IgD-negative memory B cell (primary cell): ENCODE measurements at regions not wholly inside any gene's neighbourhood (a gene's known extent, or its start where the extent isn't known, plus 50 kb on each side); places are given as distances from the start of the nearest gene placed in this dataset.
A peak's percentile ranks its signal among the peaks of the same experiment; 100 is the strongest.

Source experiments
- H3K27ac Mint-ChIP-seq, 3 donors: one replicate each; pipeline ENCODE4 v1.8.0; 2020 to 2022; ENCODE audit warnings: mild to moderate bottlenecking in 3 of 3, mixed read lengths in 3 of 3, moderate library complexity in 1 of 3
- H3K27me3 Mint-ChIP-seq: one replicate; pipeline ENCODE4 v1.8.0; 2021; ENCODE audit warnings: mixed read lengths
- H3K36me3 Mint-ChIP-seq: one replicate; pipeline ENCODE4 v1.8.0; 2020; ENCODE audit warnings: mild to moderate bottlenecking, mixed read lengths
- H3K4me1 Mint-ChIP-seq, 3 donors: one replicate each; pipeline ENCODE4 v1.8.0; 2020 to 2022; ENCODE audit warnings: mixed read lengths in 3 of 3, mild to moderate bottlenecking in 1 of 3
- H3K4me3 Mint-ChIP-seq, 4 donors: one replicate each; pipeline ENCODE4 v1.8.0; 2020 to 2022; ENCODE audit warnings: mild to moderate bottlenecking in 4 of 4, mixed read lengths in 4 of 4, moderate library complexity in 3 of 4
- H3K9me3 Mint-ChIP-seq, 3 donors: one replicate each; pipeline ENCODE4 v1.8.0; 2020 to 2021; ENCODE audit warnings: mixed read lengths in 3 of 3, mild to moderate bottlenecking in 1 of 3

GRCh38 chr9:89666950-89667349 lies 62.1 kb downstream of the GADD45G start:
- no peaks in the 10 kb centered on the region for H3K36me3 Mint-ChIP-seq
- H3K4me3 Mint-ChIP-seq: no peak overlapping the region
- peak overlapping the region in 1 of 3 donors; percentile 45 for H3K27ac Mint-ChIP-seq
- peaks cover 13% of the 10 kb centered on the region for H3K27me3 Mint-ChIP-seq
- no peaks in the 10 kb centered on the region for H3K4me1 Mint-ChIP-seq
- H3K9me3 Mint-ChIP-seq: peaks cover 0 to 1% (median 0%) of the 10 kb centered on the region in 3 donors

- H3K4me3 Mint-ChIP-seq: no peak overlapping the region
- H3K4me1 Mint-ChIP-seq: no peaks in the 10 kb centered on the region
- H3K9me3 Mint-ChIP-seq: peaks cover 0 to 1% (median 0%) of the 10 kb centered on the region in 3 donors
- H3K36me3 Mint-ChIP-seq: no peaks in the 10 kb centered on the region
- no peak overlapping the region for H3K27ac Mint-ChIP-seq
- peaks cover 10% of the 10 kb centered on the region for H3K27me3 Mint-ChIP-seq
Observed at GRCh38 chr9:89667726-89668125, 62.9 kb downstream of the GADD45G start.

GRCh38 chr9:89668216-89668865 lies 63.5 kb downstream of the GADD45G start:
- no peaks in the 10 kb centered on the region for H3K36me3 Mint-ChIP-seq
- peaks cover 7% of the 10 kb centered on the region for H3K27me3 Mint-ChIP-seq
- no peaks in the 10 kb centered on the region for H3K4me1 Mint-ChIP-seq
- H3K9me3 Mint-ChIP-seq: peaks cover 0 to 1% (median 0%) of the 10 kb centered on the region in 3 donors
- H3K27ac Mint-ChIP-seq: no peak overlapping the region
- no peak overlapping the region for H3K4me3 Mint-ChIP-seq

- Mint-ChIP-seq H3K4me3 (no peak overlapping the region), H3K4me1 (no peaks in the 10 kb centered on the region), H3K9me3 (peaks cover 0 to 1% (median 0%) of the 10 kb centered on the region in 3 donors), H3K27ac (no peak overlapping the region), H3K27me3 (peaks cover 5% of the 10 kb centered on the region), H3K36me3 (no peaks in the 10 kb centered on the region)
Observed at GRCh38 chr9:89668866-89669246, 64.0 kb downstream of the GADD45G start.

GRCh38 chr9:89669361-89669842 lies 64.6 kb downstream of the GADD45G start:
- Mint-ChIP-seq H3K27ac (peak overlapping the region in 1 of 3 donors; percentile 53), H3K9me3 (peaks cover 0 to 1% (median 0%) of the 10 kb centered on the region in 3 donors), H3K4me3 (no peak overlapping the region), H3K27me3 (peaks cover 3% of the 10 kb centered on the region), H3K4me1 (no peaks in the 10 kb centered on the region), H3K36me3 (no peaks in the 10 kb centered on the region)

DNA sequence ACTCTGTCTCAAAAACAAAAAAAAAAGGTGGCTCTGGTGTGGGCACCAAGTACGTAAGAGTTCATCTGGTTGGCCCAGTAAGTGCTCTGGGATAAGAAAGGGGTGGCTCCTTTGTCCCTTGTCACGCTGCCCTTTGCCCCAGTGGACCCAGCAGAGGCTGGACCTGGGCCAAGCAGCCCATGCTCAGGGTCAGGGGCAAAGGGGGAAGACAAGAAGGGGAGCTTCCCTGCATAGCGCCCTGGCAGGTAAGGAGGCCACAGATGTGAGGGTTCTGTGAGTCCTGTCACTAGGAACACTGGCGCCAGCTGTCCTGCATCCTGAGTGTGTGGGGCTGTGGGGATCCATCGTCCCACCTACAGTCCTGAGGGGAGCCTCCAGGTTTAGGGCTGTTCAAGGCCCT lies 65.3 kb downstream of the GADD45G start:
- Mint-ChIP-seq H3K4me3 (no peak overlapping the region), H3K36me3 (no peaks in the 10 kb centered on the region), H3K4me1 (no peaks in the 10 kb centered on the region), H3K27ac (no peak overlapping the region), H3K27me3 (peaks cover 3% of the 10 kb centered on the region), H3K9me3 (peaks cover 0 to 1% (median 0%) of the 10 kb centered on the region in 3 donors)

GRCh38 chr9:89670801-89671434 lies 66.1 kb downstream of the GADD45G start:
- Mint-ChIP-seq H3K27ac (peak overlapping the region in 1 of 3 donors; percentile 7), H3K4me3 (no peak overlapping the region), H3K9me3 (peaks cover 0 to 1% (median 0%) of the 10 kb centered on the region in 3 donors), H3K4me1 (no peaks in the 10 kb centered on the region), H3K27me3 (peaks cover 3% of the 10 kb centered on the region), H3K36me3 (no peaks in the 10 kb centered on the region)

DNA sequence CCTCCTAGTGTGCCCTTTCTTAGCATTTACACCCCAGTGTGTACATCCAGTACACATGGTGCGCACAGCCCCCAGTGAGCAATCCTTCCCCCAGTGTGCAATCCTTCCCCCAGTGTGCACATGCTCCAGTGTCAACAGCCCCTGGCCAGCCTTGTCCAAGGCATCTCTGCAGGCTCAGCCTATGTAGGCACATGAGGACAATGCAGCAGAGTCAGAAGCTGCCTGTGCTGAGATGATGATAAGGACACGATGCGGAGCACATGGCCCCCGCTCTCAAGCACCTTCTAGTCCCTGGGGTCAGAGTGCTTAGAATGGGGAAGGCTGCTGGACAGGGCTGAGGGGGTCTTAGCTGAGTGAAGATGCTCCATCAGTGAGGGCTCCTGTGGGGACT lies 69.8 kb downstream of the GADD45G start:
- Mint-ChIP-seq H3K27ac (peak overlapping the region in 1 of 3 donors; percentile 10), H3K4me3 (no peak overlapping the region), H3K36me3 (no peaks in the 10 kb centered on the region), H3K9me3 (peaks cover 0 to 1% (median 0%) of the 10 kb centered on the region in 3 donors), H3K27me3 (peaks cover 9% of the 10 kb centered on the region), H3K4me1 (no peaks in the 10 kb centered on the region)

GRCh38 chr9:89675058-89675742 lies 70.4 kb downstream of the GADD45G start:
- Mint-ChIP-seq H3K27ac (peak overlapping the region in 1 of 3 donors; percentile 10), H3K4me3 (peak overlapping the region in 1 of 4 donors; percentile 23)

DNA sequence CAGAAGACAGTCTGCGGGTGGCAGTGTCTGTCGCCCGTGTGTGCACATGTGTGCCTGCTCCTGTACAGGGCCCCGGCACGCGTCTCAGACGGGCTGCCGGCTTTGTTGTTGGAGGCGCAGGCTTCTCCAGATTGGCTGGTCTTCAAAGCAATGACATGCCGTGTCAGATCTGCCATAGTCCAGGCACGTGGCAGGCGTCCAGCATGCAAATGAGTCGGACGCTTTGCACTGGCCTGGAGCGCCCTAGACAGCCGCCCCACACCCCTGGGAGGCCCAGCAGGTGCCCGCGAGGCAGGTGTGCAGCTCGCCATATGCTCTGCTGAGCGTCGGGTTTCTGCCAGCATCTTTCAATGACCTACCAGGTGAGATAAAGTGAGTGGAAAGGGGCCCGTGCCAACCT lies 71.5 kb downstream of the GADD45G start:
- peaks cover 9% of the 10 kb centered on the region for H3K27me3 Mint-ChIP-seq
- H3K36me3 Mint-ChIP-seq: no peaks in the 10 kb centered on the region
- H3K9me3 Mint-ChIP-seq: peaks cover 0 to under 1% (median 0%) of the 10 kb centered on the region in 3 donors
- H3K27ac Mint-ChIP-seq: no peak overlapping the region
- H3K4me1 Mint-ChIP-seq: peaks cover 0 to 3% (median 0%) of the 10 kb centered on the region in 3 donors
- H3K4me3 Mint-ChIP-seq: no peak overlapping the region

More at GRCh38 chr9:89675058-89675742, 70.4 kb downstream of the GADD45G start:
- Mint-ChIP-seq H3K4me1 (no peaks in the 10 kb centered on the region), H3K36me3 (no peaks in the 10 kb centered on the region), H3K9me3 (peaks cover 0 to 1% (median 0%) of the 10 kb centered on the region in 3 donors), H3K27me3 (peaks cover 9% of the 10 kb centered on the region)

DNA sequence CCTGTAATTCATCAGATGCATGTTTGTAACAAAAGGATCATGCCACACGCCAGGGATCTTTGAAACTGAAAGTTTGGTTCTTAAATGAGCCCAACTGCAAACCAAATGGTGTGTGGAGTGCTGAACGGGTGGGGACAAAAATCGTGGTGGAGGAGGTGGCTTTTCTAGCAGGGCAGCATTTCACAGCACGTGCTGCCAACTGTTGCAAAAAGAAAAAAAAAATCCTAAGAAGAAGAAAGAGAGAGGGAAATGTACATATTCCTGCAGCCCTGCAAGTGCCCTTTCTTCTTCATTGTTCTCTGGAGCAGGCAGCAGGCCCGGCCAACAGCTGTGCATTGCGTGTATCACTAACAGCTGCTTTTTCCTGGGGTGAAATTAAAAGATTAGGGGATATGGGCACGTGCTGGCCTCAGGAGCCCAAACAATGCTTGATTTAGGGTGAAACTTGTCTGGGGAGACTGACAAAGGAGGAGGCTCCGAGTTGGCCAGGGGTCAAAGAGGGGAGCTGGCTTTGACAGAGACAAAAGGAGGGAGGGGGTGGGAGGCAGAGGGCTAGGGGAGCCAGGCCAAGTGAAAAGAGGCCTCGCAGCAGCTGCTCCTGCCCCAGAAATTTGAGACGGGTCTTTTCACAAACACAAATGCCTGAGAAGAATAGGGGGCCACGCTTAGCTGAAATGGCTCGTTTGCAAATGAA lies 73.0 kb downstream of the GADD45G start:
- peaks cover 0 to 3% (median 0%) of the 10 kb centered on the region in 3 donors for H3K4me1 Mint-ChIP-seq
- no peaks in the 10 kb centered on the region for H3K9me3 Mint-ChIP-seq
- H3K36me3 Mint-ChIP-seq: no peaks in the 10 kb centered on the region
- H3K4me3 Mint-ChIP-seq: no peak overlapping the region
- no peak overlapping the region for H3K27ac Mint-ChIP-seq
- H3K27me3 Mint-ChIP-seq: peaks cover 9% of the 10 kb centered on the region

DNA sequence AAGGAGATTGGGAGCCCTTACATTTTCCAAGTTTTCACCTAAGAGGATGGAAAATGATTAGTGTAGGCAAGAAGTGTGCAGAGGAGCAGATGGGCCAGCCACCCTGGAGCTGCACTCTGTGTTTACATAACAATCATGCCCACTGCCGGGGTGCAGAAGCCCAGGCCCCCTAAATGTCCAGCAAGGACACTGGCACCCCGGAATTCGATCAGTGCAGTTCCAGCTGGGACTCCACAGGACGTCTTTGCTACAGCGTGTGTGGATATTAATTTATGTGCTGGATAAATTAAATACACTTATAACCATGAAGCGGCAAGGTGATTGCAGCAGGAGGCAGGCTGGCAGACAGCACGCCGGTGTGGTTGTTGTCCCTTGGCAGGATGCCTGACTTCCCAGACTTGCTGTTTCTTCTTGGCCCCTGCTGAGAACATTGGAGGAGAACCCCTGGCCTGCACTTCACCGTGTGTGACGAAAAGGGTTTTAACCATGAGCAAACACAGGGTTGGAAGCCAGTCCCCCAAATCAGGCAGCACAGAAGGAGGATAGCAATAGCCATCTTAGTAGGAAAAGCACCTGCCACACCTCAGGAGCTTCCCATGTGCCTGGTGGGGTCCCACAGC lies 73.7 kb downstream of the GADD45G start:
- no peaks in the 10 kb centered on the region for H3K36me3 Mint-ChIP-seq
- no peak overlapping the region for H3K27ac Mint-ChIP-seq

GRCh38 chr9:89679016-89679415 lies 74.2 kb downstream of the GADD45G start:
- H3K27me3 Mint-ChIP-seq: peaks cover 9% of the 10 kb centered on the region
- H3K4me3 Mint-ChIP-seq: no peak overlapping the region
- H3K9me3 Mint-ChIP-seq: no peaks in the 10 kb centered on the region
- H3K4me1 Mint-ChIP-seq: peaks cover 0 to 3% (median 0%) of the 10 kb centered on the region in 3 donors
- no peak overlapping the region for H3K27ac Mint-ChIP-seq
- H3K36me3 Mint-ChIP-seq: no peaks in the 10 kb centered on the region

More for the DNA sequence above, 73.7 kb downstream of the GADD45G start:
- Mint-ChIP-seq H3K9me3 (no peaks in the 10 kb centered on the region), H3K4me1 (peaks cover 0 to 3% (median 0%) of the 10 kb centered on the region in 3 donors), H3K4me3 (no peak overlapping the region), H3K27me3 (peaks cover 9% of the 10 kb centered on the region)

GRCh38 chr9:89679581-89679980 lies 74.8 kb downstream of the GADD45G start:
- no peaks in the 10 kb centered on the region for H3K36me3 Mint-ChIP-seq
- peaks cover 9% of the 10 kb centered on the region for H3K27me3 Mint-ChIP-seq
- no peak overlapping the region for H3K27ac Mint-ChIP-seq
- no peaks in the 10 kb centered on the region for H3K9me3 Mint-ChIP-seq
- peaks cover 0 to 3% (median 0%) of the 10 kb centered on the region in 3 donors for H3K4me1 Mint-ChIP-seq
- H3K4me3 Mint-ChIP-seq: no peak overlapping the region
